DMS 273 (cell line): ENCODE measurements at regions not wholly inside any gene's neighbourhood (a gene's known extent, or its start where the extent isn't known, plus 50 kb on each side); places are given as distances from the start of the nearest gene placed in this dataset.

Experiments used
- DNase-seq: peaks from one replicate; lab custom pipeline; 2025; ENCODE audit not compliant: unreplicated experiment; lab: John Stamatoyannopoulos, UW

DNA sequence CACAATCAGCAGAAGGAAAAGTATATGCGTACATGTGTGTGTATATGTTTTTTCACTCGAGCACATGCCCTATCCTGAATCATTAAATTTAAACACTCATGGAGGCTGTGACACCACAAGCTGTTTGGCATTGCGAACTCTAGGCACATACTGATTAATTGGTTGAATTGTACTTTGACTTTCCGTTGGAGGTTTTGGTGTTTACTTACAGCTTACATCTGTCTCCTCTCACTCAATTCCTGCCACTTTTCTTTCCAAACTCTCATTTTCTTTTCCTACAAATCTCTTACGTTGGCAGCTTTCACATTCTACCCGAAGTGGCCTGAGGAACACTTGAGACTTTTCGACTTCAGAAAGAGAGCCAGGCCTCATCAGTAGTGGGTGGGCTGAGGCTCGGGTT lies 434.1 kb upstream of the SEMA6D start:
- peak; percentile 12 for DNase-seq

DNA sequence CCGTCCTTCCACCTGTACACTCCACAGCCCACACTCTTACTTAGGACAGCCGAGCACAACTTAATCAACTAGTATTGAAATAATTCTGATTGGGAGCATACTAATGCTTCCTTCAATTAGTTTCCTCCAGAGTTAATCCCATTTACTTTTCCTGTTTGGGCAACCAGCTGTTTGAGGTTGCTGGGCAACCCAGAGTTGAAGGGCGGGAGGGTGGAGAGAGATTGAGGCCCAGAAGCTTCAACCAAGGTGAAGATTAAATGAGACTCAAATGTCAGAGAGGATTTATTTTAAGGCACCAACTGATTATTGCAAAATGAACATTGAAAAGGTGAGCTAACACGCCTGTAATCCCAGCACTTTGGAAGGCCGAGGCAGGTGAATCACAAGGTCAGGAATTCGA lies 428.5 kb upstream of the SEMA6D start:
- peak; percentile 3 for DNase-seq

DNA sequence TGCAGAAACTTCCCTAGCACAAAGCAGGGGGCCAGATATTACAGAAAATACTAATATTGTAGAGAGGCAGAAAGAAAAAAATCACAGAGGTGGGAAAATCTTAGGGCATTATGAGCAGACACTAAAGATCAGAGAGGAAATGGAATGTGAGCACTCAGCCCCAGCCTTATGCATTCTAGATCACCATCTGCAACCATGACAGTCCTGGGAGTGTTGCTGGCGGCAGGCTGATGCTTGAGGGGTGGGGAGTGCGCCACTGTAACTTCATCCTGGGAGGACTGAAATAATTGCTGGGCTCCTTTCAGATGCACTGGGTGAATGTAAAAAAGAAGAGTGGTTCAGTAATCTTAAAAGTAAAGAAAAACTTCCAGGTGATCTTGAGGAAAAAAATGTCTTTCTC lies 427.6 kb upstream of the SEMA6D start:
- DNase-seq: peak; percentile 11

DNA sequence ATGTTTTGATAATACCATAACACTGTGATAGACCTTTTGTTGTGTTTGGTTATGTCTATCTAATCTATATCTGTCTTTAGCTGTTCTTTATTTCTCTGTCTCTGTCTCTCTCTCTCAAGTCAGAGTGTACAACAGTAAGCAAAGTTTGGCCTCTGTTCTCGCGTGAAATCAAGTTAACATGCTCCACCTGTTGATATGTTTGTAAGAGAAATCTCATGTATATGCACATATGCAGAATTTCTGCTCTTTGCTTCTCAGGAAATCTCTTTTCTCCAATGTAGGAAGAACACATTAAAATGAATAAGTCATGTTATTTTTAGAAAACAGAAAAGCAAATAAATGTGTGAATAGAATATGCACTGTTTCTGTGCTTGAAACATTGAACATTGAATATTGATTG lies 425.5 kb upstream of the SEMA6D start:
- DNase-seq: no peak

DNA sequence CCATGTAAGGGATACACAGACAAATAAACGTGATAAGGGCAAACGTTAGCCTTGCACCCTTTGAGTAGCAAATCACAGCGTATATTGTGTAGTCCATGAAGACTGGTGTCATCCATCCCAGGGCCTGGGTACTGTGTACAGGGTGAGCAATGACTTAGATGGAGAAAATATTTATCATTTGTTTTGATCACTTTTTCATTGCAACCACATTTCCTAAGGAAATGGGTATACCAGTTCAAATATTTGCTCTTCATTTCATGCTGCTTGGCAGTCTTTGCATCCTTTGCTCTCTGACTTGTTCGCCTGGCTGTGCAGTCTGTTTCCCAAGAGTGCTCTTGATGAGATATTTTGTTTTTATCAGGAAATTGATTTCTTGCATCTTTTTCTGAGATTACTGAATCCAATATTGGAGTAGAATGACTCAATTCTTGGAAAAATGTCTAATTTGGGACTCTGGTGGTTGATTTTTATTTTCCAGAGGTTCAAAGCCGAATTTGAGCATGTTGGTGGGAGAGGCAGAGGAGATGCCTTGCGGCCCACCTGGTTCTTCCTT lies 424.6 kb upstream of the SEMA6D start:
- DNase-seq: no peak

DNA sequence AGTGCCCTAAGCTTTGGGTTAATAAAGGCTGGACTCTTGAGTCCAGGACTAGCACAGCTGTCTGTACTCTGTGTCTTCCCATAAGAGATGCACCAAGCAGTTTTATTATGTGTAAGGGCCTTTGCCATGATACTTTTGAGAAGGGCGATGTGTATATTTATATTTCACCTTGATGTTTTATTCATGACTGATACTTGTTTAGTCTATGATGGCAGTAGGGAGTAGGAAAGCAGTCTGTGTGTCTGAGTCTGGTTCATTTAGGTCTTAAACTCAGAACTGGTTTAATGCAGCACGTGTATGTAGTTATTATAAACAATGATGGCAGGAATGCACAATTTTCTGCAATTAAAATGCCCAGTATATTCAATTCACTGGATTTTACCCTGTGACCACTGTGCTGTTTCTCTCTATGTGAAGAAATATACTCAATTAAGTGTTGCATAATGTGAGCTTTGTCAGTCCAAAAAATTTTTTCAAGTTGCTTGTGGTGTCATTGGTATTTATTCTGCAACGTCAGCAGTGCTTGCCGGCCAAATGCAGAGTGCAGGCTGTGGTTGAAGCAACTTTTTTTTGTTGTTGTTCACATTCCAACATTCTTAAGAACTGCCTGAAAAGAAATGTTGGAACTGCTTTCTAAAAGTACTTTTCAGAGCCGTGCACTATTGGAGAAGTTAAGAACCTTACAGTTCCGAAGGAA lies 423.7 kb upstream of the SEMA6D start:
- DNase-seq: no peak

DNA sequence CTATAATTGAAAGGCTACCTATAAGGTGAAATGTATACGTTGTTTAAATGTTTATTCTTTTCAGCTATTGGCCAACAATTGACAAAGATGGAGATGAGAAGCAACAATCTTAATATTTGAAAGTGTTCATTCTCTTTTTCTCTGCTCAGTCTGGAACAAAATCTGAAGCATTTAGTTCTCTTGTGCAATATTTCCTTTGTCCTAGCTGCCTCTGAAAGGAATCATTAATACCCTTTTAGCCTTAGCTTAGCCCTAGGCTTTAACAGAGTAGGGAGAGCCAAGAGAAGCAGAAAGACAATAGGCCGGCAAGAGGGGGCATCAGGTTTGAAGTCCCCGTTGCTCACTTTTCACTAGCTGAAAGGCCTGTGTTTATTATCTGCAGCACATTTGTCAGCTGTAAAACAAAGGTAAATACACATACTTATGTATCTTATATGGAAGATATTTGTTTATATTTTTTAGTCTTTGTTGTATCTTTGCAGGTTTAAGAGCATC lies 422.5 kb upstream of the SEMA6D start:
- DNase-seq: no peak

DNA sequence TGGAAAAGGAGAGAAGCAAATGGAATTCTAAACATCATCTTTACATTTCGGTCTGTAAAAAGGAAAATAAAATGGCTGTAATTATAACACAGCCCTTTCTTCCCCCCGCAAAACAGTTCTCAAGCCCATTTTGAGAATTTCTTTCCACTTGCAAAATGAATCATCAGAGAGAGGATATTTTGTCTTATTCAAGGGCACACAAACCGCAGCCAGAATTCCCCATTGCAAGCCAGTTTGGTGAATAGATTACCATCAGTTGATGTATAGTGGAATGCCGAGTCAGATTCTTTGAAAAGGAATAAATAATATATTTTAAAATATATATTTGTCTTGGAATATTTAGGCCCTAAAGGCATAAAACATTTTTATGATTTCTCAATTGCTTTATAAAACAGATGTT lies 420.4 kb upstream of the SEMA6D start:
- DNase-seq: no peak

DNA sequence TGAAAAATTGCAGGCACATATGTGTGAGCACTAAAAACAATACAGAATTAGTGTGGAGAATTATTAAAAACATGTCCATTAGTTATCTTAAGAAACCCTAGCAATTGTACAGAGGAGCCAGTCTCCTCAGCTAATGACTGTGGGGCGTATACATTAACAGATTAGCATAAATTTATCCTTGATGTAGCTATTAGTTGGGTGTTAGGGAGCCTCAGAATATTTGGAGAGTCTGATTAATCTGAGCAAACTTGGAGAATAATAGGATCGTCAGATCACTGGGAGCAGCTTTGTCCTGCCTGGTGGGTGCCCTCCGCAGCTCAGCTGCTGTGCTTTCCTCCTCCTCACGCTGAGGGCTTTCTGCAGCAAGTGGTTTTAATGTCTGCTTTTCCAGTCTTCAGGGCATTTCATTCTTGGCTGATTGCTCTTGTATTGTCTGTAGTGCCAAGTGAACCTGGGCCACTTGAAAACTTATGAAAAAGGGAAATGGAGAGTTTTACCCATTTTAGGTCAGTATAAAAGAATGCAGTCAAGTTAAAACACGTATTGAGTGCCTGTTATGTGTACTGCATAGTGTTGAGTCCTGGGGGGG lies 417.4 kb upstream of the SEMA6D start:
- no peak for DNase-seq

DNA sequence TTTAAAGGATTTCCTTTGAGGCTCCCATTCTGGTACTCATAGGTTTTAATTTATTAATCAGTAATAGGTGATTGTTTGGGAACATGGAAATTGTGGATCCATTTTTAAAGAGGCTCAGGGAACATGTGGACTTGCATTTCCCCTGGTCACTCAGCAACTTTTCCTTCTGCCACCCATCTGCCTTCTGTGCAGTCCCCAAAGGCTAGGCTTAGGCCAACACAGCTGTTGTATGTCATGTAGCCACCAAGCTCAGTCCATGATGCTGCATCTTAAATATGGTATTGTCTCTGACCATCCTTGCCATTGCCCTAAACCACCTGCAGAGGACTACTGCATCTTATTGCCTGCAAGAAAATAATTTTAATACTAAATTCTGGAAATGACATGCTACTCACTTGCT lies 416.7 kb upstream of the SEMA6D start:
- DNase-seq: no peak

DNA sequence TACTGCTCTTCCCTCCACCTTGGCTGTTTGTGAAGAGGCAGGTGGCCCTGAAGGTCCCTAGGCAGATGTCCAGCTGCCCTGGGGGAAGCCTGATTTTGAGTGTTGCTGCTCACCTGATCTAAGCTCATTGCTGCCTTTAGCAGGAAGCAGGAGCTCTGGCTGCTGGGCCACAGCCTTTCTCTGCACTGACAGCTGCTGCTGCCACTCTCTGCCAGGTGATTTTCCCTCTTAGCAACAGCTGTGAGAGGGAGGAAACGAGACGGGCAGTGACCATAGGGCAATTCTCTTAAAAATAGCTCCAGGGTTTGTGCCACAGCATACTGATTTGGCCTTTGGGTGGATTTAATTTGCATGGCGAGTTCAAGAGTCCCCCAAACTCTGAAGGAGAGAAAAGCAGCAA lies 415.8 kb upstream of the SEMA6D start:
- DNase-seq: peak; percentile 72

DNA sequence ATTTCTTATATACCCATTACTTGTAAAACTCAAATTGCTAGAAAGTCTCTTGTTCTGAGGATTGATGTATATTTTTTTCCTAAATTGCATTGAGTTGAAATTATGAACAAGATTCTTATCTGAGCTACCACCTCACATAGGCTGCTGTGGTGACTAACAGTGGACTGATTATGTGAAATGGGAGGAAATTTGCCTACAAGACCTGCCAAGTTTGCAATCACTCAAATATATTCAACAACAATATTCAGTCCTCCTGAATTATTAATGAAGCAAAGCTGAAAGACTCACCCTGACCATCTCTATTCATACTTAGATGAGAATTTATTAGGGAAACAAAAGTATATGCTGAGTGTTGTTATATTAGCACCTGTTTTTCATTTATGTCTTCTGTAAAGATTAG lies 412.6 kb upstream of the SEMA6D start:
- DNase-seq: no peak

DNA sequence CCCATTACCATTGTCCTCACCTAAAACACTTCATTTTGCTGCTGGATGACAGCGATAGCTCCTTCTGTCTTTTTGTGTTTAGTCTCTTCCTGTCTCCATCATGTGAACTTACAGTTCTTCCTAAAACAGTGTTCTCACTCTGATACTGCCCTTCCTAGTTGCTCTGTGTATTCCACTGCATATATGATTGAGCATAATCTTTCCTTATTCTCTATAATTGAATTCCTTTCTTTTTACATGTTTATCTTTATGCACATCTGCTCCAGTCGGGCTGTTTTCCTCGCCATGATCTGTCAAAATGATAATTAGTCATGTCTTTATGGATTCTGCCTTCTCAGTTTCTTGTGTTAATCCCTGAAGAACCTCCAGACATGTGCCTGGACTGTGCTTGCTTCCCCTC lies 405.1 kb upstream of the SEMA6D start:
- DNase-seq: no peak

DNA sequence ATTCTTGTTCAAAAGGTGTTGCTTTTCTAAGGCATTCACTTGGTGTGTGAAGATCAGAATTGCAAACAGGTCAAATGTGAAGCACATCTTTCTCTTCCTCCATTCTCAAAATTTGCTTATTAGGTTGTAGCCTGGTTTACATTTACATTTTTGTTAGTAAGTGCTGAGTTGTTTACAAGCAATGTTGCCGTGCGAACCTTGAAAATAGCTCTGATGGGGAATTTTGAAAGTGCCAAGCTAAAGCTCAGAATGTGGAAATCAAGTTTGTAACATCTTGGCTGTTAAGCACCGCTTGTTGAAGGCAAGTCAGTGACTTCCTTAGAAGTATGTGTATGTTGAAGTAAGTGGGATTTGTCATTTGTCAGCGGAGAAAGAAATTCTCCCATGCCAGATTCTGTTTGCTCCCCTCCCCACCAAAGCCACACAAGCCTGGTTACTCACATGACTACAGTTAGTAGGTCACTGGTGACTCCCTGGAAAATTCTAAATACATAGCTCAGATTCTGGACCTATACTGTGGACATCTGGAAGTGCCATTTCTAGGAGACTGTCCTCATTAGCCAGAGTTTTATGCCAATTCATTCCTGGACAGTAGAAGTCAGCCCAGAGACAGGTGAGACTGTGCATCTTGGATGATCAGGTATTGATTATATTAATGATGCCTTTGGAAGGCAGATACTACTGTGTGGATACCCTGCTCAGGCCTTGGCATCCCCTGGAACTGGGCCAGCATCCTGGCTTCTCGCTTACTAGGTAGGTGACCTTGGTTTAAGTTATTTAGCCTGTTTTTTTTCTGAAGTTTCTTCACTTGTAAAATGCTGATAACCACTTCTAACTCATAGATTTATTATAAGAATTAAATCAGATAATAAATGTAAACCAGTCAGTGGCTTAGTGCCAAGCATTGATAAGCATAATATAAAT lies 390.6 kb upstream of the SEMA6D start:
- DNase-seq: no peak

DNA sequence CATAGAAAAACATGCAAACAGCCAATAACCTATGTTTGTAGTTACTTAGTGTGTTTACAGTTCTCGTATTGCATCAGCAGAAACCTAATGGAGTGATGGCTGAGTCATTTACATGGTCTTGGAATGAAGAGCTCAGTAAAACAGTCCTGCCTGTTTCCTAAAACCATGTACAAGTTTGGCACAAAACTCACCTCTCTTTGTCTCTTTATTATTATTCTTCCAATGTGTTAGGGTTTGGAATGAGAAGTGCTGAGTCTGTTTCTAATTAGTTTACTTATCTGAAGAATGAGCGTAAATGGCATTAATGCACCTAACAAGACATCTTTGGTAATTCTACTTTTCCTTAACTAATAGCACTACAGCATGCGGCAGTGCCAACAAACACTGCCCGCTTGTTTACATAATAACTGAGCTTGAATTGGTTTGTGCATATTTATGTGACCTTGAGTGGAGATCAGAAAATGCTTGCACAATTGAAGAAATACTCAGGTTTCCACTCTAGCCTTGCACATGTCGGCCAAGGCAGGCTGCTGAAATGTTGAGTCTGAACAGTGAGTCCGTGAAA lies 385.4 kb upstream of the SEMA6D start:
- peak; percentile 1 for DNase-seq

DNA sequence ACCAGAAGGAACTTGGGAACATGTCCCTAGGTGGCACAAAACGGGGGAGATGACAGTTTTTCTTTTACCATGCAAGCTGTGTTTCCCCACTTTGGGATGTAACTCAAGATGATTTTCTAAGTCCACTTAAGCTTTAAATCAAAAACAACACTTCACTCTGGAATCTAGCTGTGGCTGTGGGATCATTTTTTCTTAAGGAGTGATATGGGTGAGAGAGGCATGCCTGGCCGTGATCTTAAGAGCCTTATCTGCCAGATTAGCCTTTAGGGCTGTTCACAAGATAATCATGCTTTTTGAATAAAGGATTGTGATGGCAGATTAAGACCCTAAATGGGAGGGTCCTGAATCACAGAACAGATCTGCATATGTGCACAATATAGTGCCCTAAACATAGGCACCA lies 384.8 kb upstream of the SEMA6D start:
- no peak for DNase-seq

DNA sequence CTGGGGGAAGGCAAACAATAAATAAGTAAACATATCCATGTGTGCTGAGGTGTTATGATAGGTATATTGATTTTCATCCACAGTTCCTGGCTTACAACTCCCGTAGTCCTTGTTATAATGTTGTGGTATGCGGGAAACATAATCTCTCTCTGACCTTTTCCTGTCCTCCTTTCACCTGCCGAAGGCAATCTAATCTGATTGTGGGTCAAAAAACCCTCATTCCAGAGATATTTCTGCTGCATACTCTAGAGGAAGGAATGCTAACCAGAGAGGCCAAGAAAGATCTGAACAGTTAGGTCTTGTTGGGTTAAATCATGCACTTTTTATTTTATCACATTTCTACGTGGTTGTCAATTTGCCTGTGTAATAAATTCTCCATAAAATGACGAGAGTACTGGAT lies 383.6 kb upstream of the SEMA6D start:
- no peak for DNase-seq

DNA sequence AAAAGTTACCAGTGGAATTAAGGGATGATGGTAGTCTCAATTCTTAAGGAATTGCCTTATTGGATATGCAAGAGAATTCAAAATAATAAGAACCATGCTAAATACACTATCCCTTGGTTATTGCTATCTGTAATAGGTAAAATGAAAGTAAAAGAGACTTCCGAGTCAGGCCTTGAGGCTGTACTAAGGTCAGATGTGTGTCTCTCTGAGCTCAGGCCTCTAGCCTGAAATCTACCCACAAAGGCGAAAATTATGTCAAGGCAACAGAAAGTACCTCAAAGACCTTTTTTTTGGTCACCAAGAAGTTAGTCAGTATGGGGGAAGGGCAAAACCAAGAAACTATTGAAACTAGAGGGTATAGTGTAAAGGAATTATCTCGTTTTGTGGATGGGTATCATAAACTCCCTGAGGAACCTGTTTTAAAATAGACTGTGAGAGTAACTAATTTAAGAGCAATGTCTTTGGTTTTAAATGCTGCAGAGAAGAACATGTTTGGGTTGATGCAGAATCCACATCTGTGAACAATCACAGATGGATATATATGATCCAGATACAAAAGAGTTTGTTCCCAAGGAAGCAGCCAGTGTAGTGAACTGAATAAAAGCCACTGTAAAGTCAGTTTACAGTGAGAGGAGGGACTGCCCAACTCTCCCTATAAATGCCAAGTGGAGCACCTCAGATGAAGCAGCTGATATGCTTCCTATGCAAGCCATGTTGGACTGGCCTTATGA lies 382.3 kb upstream of the SEMA6D start:
- DNase-seq: no peak

DNA sequence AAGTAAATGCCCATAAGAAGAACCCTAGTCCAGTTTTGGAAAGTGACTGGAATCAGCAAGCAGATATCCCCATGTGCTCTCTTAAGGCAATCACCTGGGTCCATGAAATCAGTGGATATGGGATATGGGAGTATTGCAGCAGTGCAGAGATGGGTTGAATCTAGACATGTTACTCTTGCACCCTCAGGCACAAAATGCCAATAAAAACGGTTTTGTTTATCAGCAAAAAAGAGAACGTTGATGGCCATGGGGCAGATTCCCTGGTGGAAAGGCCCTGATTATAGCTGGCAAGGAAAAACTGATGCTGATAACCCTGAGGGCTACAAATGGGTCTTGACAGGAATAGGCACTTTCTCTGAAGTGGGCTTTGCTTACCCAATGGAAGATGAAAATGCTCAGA lies 380.2 kb upstream of the SEMA6D start:
- DNase-seq: no peak

DNA sequence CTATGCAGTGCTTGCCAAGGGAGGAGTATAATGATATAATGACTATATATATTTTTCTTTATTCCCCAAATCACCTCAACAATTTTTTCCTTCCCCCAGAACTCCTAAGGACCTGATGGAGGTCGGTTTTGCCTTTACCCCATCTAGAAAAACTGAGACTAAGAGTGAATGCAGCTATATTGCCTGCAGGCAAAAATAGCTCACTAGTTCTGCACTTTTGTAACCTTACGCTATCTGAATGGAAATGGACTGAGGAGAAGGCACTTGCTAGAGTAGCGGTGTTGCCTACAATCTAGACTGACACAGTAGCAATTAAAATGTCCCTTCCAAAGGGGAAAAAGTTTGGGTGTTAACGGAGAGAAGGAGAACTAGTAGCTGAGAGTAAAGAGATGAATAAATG lies 379.5 kb upstream of the SEMA6D start:
- DNase-seq: no peak

DNA sequence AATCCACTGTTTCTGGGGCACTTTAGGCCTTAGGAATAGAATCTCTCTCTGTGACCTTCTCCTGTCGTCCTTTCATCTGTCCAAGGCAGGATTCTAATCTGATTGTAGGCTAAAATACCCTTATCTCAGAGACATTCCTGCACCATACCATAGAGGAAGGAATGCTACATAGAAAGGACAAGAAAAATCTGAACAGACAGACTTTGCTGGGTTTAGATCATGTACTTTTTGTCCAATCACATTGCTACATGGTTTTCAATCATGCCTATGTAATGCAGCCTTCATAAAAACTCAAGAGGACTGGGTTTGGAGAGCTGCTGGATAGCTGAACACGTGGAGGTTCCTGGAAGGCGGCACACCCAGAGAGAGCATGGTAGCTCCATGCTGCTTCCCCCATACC lies 378.5 kb upstream of the SEMA6D start:
- no peak for DNase-seq
